ENCODE measurements at regions not wholly inside any gene's neighbourhood (a gene's known extent, or its start where the extent isn't known, plus 50 kb on each side); places are given as distances from the start of the nearest gene placed in this dataset.

- no peak for TF ChIP-seq CTCF (conservative IDR thresholded peaks at IDR 0.05; ENCODE audit: low read depth, low read length)
- TF ChIP-seq EZH2 (IDR thresholded peaks at IDR 0.05; ENCODE audit: borderline replicate concordance, low read depth, low read length, poor library complexity, severe bottlenecking), result no peak
Observed at GRCh38 chr6:81237226-81237625, 515.3 kb downstream of the TENT5A start.
